Muscle of arm (tissue), 1 donor: ENCODE measurements at regions not wholly inside any gene's neighbourhood (a gene's known extent, or its start where the extent isn't known, plus 50 kb on each side); places are given as distances from the start of the nearest gene placed in this dataset.
"Not testable (repeated sequence)": the region's sequence is repeated elsewhere in the genome, so short reads cannot be mapped to it uniquely, and the experiment has no call there.

Experiments
- DNase-seq: peaks from one replicate; pipeline ENCODE4 v3.0.0-alpha.2; 2013

GRCh38 chr5:82605441-82605973, 327.4 kb upstream of the RPS23 start:
- DNase-seq = no peak

- no peak for DNase-seq
These were observed 325.2 kb upstream of the RPS23 start for GRCh38 chr5:82603033-82603987.

DNA sequence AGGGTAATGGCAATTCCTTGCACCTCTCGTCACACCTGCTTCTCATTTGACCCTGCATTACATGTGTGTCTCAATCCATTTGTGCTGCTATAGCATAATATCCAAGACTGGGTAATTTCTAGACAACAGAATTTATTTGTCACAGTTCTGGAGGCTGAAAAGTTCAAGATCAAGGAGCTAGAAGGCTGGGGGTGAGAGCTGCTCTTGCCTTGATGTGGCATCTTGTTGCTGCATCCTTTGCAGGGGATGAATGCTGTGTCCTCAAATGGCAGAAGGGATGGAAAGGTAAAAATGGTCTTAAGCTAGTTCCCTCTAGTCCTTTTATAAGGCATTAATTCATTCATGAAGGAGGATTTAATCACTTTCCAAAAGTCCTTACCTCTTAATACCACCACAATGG, 323.7 kb upstream of the RPS23 start:
- no peak for DNase-seq

DNA sequence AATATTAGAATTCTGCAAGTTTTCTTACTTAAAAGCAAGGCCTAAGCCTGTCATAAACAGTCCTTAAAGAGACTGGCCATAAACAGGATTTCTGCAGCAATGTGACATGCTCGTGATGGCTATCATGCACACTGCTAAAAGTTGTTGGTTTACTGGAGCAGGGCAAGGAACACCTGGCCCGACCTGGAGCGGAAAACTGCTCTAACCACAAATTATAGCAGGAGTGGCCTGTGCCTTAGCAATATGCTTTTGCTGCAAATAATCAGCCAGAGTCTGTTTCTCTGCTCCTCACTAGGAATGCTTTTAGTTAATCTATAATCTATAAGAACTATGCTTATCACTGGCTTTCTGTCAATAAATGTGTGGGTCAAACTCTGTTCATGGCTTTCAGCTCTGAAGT, 322.9 kb upstream of the RPS23 start:
- DNase-seq = no peak

- no peak for DNase-seq
These were observed 321.5 kb upstream of the RPS23 start for GRCh38 chr5:82599692-82600091.

- no peak for DNase-seq
These were observed 320.9 kb upstream of the RPS23 start for GRCh38 chr5:82599030-82599429.

DNA sequence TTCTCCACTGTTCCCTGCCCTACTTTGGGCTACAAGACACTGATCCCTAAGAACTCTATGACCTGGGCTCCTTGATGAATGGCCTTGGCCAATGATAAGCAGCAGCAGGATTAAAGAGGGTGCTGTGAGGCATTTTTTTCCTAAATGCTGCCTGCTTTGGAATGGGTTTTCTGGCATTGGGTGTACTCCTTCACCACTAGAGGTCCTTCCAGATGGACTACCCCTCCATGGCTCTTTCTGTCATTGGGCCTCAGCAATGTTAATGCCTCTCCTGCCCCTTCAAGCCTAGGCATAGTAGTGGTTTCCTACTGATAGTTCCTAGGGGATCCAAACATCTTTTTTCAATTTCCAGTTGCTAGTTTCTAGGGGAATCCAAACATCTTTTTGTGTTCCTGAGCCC, 319.3 kb upstream of the RPS23 start:
- DNase-seq = no peak

- no peak for DNase-seq
These were observed 318.3 kb upstream of the RPS23 start for GRCh38 chr5:82596451-82596850.

DNA sequence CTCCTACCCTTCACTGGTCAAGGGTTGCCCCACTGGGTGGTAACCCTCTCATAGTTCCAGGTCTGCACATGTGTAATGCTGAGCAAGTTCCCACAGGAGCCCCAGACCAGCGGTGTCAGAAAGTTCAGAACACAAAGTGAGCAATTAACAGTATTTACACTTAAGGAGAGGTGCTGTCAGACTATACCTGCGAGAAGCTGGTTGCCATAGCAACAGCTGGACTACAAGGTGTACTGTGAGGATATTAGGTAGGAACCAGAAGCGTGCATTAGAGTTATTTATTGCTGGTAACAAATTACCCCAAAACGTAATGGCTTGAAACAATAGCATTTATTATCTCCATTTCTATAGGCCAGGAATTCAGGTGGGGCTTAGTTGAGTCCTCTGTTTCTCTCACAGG, 317.0 kb upstream of the RPS23 start:
- no peak for DNase-seq

- DNase-seq = no peak
These were observed 315.9 kb upstream of the RPS23 start for GRCh38 chr5:82594097-82594496.

DNA sequence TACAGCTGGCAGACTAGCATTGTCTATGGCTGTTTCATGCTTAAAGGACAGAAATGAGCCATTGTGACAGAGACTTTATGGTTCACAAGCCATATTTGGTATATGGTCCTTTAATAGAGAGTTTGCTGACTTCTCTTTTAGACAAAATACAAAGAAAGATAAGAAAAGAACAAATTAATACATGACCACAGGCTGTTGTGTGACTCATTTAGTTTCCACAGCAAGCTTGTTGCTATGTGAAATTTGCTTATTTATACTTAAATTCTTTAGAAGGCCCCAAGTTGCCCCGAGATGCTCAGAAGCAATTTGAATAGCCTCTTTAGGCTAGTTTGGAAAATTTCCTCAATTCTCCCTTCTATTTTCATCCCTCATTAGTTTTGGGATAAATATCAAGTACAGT, 315.3 kb upstream of the RPS23 start:
- peak; percentile 2 for DNase-seq

DNA sequence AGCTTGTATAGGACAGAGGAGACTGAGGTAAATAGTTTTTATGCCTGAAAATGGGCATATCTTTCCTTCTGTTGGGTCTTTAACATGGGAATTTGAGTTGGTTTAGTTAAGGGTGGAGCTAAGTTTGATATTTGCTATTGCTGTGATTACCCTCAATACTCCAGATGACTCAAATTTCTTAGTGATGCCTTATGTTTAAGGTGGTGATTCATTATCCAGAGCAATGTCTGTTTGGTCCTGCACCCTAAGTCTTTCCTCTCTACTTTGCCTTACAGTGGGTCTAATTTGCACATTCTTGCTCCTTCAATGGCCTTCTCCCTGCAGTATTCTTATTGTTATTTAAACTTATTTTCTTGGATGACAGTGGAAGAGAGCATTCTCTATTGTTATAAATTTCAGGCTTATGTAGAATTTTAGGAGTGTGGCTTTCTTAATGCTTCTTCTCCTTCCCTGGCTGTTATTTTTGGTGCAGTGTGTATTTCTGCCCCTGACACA, 312.9 kb upstream of the RPS23 start:
- DNase-seq = no peak

- DNase-seq = no peak
These were observed 312.0 kb upstream of the RPS23 start for GRCh38 chr5:82590112-82590511.

- DNase-seq = peak; percentile 27
These were observed 308.6 kb upstream of the RPS23 start for GRCh38 chr5:82586661-82587310.

- DNase-seq = peak; percentile 1
These were observed 308.0 kb upstream of the RPS23 start for GRCh38 chr5:82586181-82586580.

- no peak for DNase-seq
These were observed 306.5 kb upstream of the RPS23 start for GRCh38 chr5:82584631-82585030.

DNA sequence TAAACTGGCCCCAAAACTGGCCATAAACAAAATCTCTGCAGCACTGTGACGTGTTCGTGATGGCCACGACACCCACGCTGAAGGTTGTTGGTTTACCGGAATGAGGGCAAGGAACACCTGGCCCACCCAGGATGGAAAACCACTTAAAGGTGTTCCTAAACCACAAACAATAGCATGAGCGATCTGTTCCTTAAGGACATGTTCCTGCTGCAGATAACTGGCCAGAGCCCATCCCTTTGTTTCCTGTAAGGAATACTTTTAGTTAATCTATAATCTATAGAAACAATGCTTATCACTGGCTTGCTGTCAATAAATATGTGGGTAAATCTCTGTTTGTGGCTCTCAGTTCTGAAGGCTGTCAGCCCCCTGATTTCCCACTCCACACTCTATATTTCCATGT, 305.2 kb upstream of the RPS23 start:
- not testable (repeated sequence) for DNase-seq

GRCh38 chr5:82564963-82565362, 286.8 kb upstream of the RPS23 start:
- DNase-seq = no peak

DNA sequence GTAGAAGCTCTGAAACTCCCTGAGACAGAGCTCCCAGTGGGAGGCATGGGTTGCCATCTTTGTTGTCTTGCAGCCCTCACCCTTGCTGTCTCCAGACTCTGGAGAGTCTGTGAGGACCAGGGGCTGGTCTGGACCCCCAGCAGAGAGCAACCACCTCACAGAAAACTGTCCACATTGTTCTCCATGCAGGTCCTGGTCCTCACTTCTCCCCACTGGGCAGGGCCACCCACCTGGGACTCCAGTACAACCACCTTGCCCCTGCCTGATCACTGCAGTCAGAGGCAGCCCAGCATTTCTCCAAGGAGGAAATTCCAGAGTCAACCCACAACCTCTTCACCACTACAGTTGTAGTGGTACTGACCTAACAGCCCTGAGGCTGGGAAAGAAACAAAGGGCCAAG, 285.6 kb upstream of the RPS23 start:
- DNase-seq = no peak

DNA sequence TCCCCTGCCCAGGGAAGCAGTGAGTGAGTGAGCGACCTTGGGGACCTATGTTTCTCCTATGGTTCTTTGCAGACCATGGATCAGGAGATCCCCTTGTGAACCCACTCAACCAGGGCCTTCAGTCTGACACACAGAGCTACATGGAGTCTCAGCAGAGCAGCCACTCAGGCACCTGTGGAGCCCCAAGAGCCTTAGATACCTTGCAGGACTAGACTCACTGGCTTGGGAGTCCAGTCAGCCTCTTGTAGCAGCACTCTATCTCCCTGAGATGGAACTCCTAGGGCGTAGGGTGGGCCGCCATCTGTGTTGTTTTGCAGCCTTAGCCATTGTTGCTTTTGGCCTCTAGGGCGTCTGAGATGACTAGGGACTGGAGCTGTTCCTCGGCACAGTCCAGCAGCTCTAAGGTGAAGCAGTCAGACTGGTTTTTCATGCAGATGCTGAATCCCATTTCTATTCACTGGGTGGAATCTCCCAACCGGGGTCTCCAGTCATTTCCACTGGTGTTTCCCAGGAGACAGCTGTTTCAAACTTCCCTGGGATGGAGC, 284.6 kb upstream of the RPS23 start:
- no peak for DNase-seq

GRCh38 chr5:82561797-82562196, 283.6 kb upstream of the RPS23 start:
- no peak for DNase-seq

DNA sequence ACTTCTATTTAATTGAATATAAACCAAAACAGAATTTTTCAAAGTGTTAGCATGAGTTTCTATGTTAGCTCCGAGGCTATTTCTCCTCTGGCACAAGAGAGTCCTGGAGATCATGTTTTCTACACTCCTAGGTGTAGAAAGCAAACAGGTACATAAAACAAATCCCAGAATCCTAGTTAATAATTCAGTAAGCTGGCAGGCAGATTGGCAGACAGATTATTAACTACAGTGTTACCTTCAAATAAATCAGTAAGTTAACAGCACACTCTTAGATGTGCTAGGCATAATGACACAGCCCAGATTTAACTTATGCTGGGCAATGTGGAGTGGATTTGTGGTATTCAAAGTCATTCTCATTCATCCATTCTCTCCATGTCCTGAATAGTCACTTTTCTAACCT, 282.8 kb upstream of the RPS23 start:
- no peak for DNase-seq

DNA sequence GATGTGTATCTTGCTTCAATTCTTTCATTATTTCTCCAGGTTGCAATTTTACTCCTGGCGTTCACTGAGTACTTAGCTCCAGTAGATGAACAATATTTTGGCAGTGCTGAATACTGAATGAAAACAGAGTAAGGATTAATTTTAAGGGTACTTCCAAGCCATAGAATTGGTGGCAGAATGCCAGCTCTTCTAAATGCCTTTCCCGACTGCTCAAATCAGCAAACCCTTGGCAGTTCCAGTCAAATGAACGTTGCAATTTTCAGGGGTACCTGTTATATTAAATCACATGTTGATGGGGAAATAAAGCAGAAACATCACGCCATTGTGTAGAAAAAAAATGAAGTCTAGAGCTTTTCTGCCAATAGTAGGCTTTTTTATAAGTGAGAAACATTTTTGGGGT, 282.4 kb upstream of the RPS23 start:
- no peak for DNase-seq
